ENCODE measurements at regions not wholly inside any gene's neighbourhood (a gene's known extent, or its start where the extent isn't known, plus 50 kb on each side); places are given as distances from the start of the nearest gene placed in this dataset.

GRCh38 chr2:241947401-241947800 is 77.9 kb downstream of the RTP5 start:
- intact Hi-C loops (cut with DNase I): no loop called here
- Histone ChIP-seq H3K9me3 (no peaks in the 10 kb centered on the region), H3K27me3 (peaks cover 0 to 26% (median 0%) of the 10 kb centered on the region in 3 donors), H3K36me3 (no peaks in the 10 kb centered on the region), H3K27ac (no peak overlapping the region), H3K4me3 (no peak overlapping the region), H3K4me1 (peaks cover 0 to 9% (median 4%) of the 10 kb centered on the region in 4 donors)
- TF ChIP-seq POLR2AphosphoS5 (IDR thresholded peaks at IDR 0.05) (no peak), CTCF (IDR thresholded peaks at IDR 0.05) (no peak), EP300 (IDR thresholded peaks at IDR 0.05) (no peak), POLR2A (IDR thresholded peaks at IDR 0.05) (no peak)
- peak; percentile 54 for DNase-seq
- 80 to 86% methylated on average over 21 of the region's 21 CpGs for WGBS, 2 donors

GRCh38 chr2:241947876-241948275 is 78.3 kb downstream of the RTP5 start:
- TF ChIP-seq EP300 (IDR thresholded peaks at IDR 0.05): no peak
- TF ChIP-seq POLR2AphosphoS5 (IDR thresholded peaks at IDR 0.05): no peak
- no peak for TF ChIP-seq POLR2A (IDR thresholded peaks at IDR 0.05)
- no peak for TF ChIP-seq CTCF (IDR thresholded peaks at IDR 0.05)
- WGBS, 2 donors: 91 to 93% methylated on average over 19 of the region's 19 CpGs

GRCh38 chr2:241948299-241948897 is 78.9 kb downstream of the RTP5 start:
- intact Hi-C loops (cut with DNase I): no loop called here

More at GRCh38 chr2:241947876-241948275, 78.3 kb downstream of the RTP5 start:
- intact Hi-C loops (cut with DNase I): no loop called here
- Histone ChIP-seq H3K27ac (no peak overlapping the region), H3K27me3 (peaks cover 0 to 26% (median 0%) of the 10 kb centered on the region in 3 donors), H3K9me3 (no peaks in the 10 kb centered on the region), H3K36me3 (no peaks in the 10 kb centered on the region), H3K4me1 (peaks cover 0 to 9% (median 4%) of the 10 kb centered on the region in 4 donors), H3K4me3 (no peak overlapping the region)
- DNase-seq: peak; percentile 54

GRCh38 chr2:241948901-241949735 is 79.6 kb downstream of the RTP5 start:
- Histone ChIP-seq H3K36me3 (no peaks in the 10 kb centered on the region), H3K27me3 (peaks cover 0 to 26% (median 0%) of the 10 kb centered on the region in 3 donors), H3K4me1 (peaks cover 0 to 9% (median 4%) of the 10 kb centered on the region in 4 donors), H3K4me3 (no peak overlapping the region), H3K9me3 (no peaks in the 10 kb centered on the region), H3K27ac (no peak overlapping the region)
- TF ChIP-seq EP300 (IDR thresholded peaks at IDR 0.05) (no peak), POLR2AphosphoS5 (IDR thresholded peaks at IDR 0.05) (no peak), CTCF (IDR thresholded peaks at IDR 0.05) (no peak), POLR2A (IDR thresholded peaks at IDR 0.05) (no peak)
- 71 to 83% methylated on average over 31 of the region's 31 CpGs for WGBS, 2 donors
- intact Hi-C loops (cut with DNase I): no loop called here
- DNase-seq: peak; percentile 60

More at GRCh38 chr2:241948299-241948897, 78.9 kb downstream of the RTP5 start:
- no peaks in the 10 kb centered on the region for H3K9me3 ChIP-seq
- no peaks in the 10 kb centered on the region for H3K36me3 ChIP-seq
- H3K27me3 ChIP-seq: peaks cover 0 to 26% (median 0%) of the 10 kb centered on the region in 3 donors
- WGBS, 2 donors: 67 to 72% methylated on average over 8 of the region's 8 CpGs
- no peak overlapping the region for H3K4me3 ChIP-seq
- H3K4me1 ChIP-seq: peaks cover 0 to 9% (median 4%) of the 10 kb centered on the region in 4 donors
- TF ChIP-seq CTCF (IDR thresholded peaks at IDR 0.05) (peak in 1 of 4 experiments; percentile 8), POLR2A (IDR thresholded peaks at IDR 0.05) (no peak)
- no peak overlapping the region for H3K27ac ChIP-seq
- DNase-seq: no peak
